ENCODE measurements at regions not wholly inside any gene's neighbourhood (a gene's known extent, or its start where the extent isn't known, plus 50 kb on each side); places are given as distances from the start of the nearest gene placed in this dataset.

DNA sequence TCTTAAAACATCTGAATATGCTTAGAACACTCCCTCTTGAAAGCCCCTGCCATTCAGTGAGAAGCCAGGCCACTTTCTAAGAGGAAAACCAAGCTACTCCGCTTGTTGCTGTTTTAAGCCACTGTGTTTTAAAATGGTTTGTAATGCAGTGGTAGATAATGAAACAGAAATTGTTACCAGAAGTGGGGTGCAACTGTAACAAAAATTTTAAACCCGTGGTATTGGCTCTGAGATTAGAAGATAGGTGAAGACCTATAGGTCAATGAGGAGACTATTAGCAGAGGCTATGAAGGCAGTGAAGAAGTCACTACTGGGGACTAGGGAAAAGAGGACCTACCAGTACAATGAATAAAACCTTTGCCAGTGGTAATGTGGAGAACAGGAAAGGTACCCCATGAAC lies 266.5 kb downstream of the IRF8 start:
- no peak for TF ChIP-seq MYC (IDR thresholded peaks at IDR 0.05; ENCODE audit: low read depth, low read length)
- no peak for TF ChIP-seq GATA2 (IDR thresholded peaks at IDR 0.05; ENCODE audit: insufficient read depth, insufficient read length, low read depth, low read length)
- TF ChIP-seq JUN (IDR thresholded peaks at IDR 0.05; ENCODE audit: borderline replicate concordance, insufficient read depth, insufficient read length, low read depth), result no peak
- no peak for TF ChIP-seq POLR2AphosphoS5 (IDR thresholded peaks at IDR 0.05; ENCODE audit: insufficient read depth, low read depth, low read length)
- Histone ChIP-seq H2AFZ (ENCODE audit: low read depth, low read length) (no peak overlapping the region), H3K4me2 (ENCODE audit: insufficient read depth, low read length) (no peak overlapping the region), H3K4me1 (ENCODE audit: control insufficient read depth, extremely low read depth, insufficient read depth, low read length) (no peaks in the 10 kb centered on the region), H3K79me2 (ENCODE audit: control insufficient read depth, insufficient read depth, low read length) (no peaks in the 10 kb centered on the region), H3K9me1 (replicated peaks; ENCODE audit: control insufficient read depth, extremely low read depth, insufficient read depth, low read length) (no peaks in the 10 kb centered on the region), H3K36me3 (ENCODE audit: control insufficient read depth in 2 of 2, extremely low read depth in 1 of 2, insufficient read depth in 2 of 2, low read length in 2 of 2) (no peaks in the 10 kb centered on the region), H3K4me3 (replicated peaks in 1 of 3; ENCODE audit: insufficient read depth in 1 of 3, low read depth in 1 of 3, low read length in 3 of 3) (no peak overlapping the region), H3K27me3 (ENCODE audit: control insufficient read depth in 2 of 2, insufficient read depth in 2 of 2, low read length in 2 of 2) (no peaks in the 10 kb centered on the region), H3K9ac (replicated peaks; ENCODE audit: extremely low read depth, insufficient read depth, low read length) (no peak overlapping the region), H3K27ac (ENCODE audit: insufficient read depth, low read depth, low read length) (no peak overlapping the region), H4K20me1 (replicated peaks; ENCODE audit: control insufficient read depth, extremely low read depth, insufficient read depth, low read length) (no peaks in the 10 kb centered on the region), H3K9me3 (replicated peaks; ENCODE audit: control insufficient read depth, insufficient read depth, low read length) (no peaks in the 10 kb centered on the region)
- POLR2A ChIA-PET, result no interaction called here
- FAIRE-seq, result no peak
- intact Hi-C loops (cut with micrococcal nuclease), result loop anchor here (5.0 kb wide), 1 partner anchor 748 kb away; no protein-coding TSS in a partner anchor
- dilution Hi-C loops (cut with MboI; ENCODE audit: extremely low pct_ligation_motif_present, low sequenced_read_pairs), result no loop called here
- no TSS peak for BruUV-seq (replicated peaks)
- no peak for DNase-seq (ENCODE audit: low read depth, low spot score)
- CTCF ChIA-PET, result interaction anchor here (1.0 kb wide), 1 partner anchor 11 kb away, joined by 6 read pairs; no protein-coding TSS in a partner anchor

DNA sequence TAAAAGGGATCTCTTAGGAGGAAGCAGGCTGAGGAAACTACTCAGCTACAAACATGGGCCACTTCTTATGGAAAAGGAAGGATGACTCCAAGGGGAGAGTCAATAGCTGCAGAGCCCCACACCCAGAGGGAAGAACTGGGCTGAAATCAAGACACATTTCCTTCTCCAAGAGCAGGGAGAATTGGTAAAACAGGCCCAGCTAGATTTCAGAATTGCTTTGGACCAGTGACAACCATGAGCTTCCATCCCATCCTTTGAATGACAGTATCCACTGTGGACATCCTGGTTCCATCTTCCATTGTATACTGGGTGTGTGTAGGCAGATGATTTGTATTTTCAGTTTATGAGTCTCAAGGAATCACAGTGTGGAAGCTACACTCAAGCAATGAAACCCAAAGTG lies 267.5 kb downstream of the IRF8 start:
- Histone ChIP-seq H3K79me2 (ENCODE audit: control insufficient read depth, insufficient read depth, low read length) (no peaks in the 10 kb centered on the region), H3K9ac (replicated peaks; ENCODE audit: extremely low read depth, insufficient read depth, low read length) (no peak overlapping the region), H3K9me1 (replicated peaks; ENCODE audit: control insufficient read depth, extremely low read depth, insufficient read depth, low read length) (no peaks in the 10 kb centered on the region), H3K27ac (ENCODE audit: insufficient read depth, low read depth, low read length) (no peak overlapping the region), H3K4me1 (ENCODE audit: control insufficient read depth, extremely low read depth, insufficient read depth, low read length) (no peaks in the 10 kb centered on the region), H3K36me3 (ENCODE audit: control insufficient read depth in 2 of 2, extremely low read depth in 1 of 2, insufficient read depth in 2 of 2, low read length in 2 of 2) (no peaks in the 10 kb centered on the region), H4K20me1 (replicated peaks; ENCODE audit: control insufficient read depth, extremely low read depth, insufficient read depth, low read length) (no peaks in the 10 kb centered on the region), H3K9me3 (replicated peaks; ENCODE audit: control insufficient read depth, insufficient read depth, low read length) (no peaks in the 10 kb centered on the region), H2AFZ (ENCODE audit: low read depth, low read length) (no peak overlapping the region), H3K4me2 (ENCODE audit: insufficient read depth, low read length) (no peak overlapping the region), H3K4me3 (replicated peaks in 1 of 3; ENCODE audit: insufficient read depth in 1 of 3, low read depth in 1 of 3, low read length in 3 of 3) (no peak overlapping the region), H3K27me3 (ENCODE audit: control insufficient read depth in 2 of 2, insufficient read depth in 2 of 2, low read length in 2 of 2) (no peaks in the 10 kb centered on the region)
- dilution Hi-C loops (cut with MboI; ENCODE audit: extremely low pct_ligation_motif_present, low sequenced_read_pairs) (no loop called here), intact Hi-C loops (cut with micrococcal nuclease) (loop anchor here (5.0 kb wide), 1 partner anchor 749 kb away; no protein-coding TSS in a partner anchor)
- CTCF ChIA-PET, result interaction anchor here (1.0 kb wide), 1 partner anchor 12 kb away, joined by 6 read pairs; no protein-coding TSS in a partner anchor
- POLR2A ChIA-PET, result no interaction called here
- BruUV-seq (replicated peaks), result no TSS peak
- no peak for FAIRE-seq
- DNase-seq (ENCODE audit: low read depth, low spot score), result no peak
- no peak for TF ChIP-seq POLR2AphosphoS5 (IDR thresholded peaks at IDR 0.05; ENCODE audit: insufficient read depth, low read depth, low read length)
- no peak for TF ChIP-seq POLR2A (IDR thresholded peaks at IDR 0.05; ENCODE audit: low read depth, low read length)
- TF ChIP-seq FOS (IDR thresholded peaks at IDR 0.05; ENCODE audit: borderline replicate concordance, insufficient read depth, low read length), result no peak
- TF ChIP-seq EZH2 (IDR thresholded peaks at IDR 0.05; ENCODE audit: borderline replicate concordance, low read depth, low read length, severe bottlenecking), result no peak
- no peak for TF ChIP-seq MYC (IDR thresholded peaks at IDR 0.05; ENCODE audit: low read depth, low read length)
- no peak for TF ChIP-seq GATA2 (IDR thresholded peaks at IDR 0.05; ENCODE audit: insufficient read depth, insufficient read length, low read depth, low read length)
- TF ChIP-seq JUN (IDR thresholded peaks at IDR 0.05; ENCODE audit: borderline replicate concordance, insufficient read depth, insufficient read length, low read depth), result no peak
- TF ChIP-seq, protein P1, sequence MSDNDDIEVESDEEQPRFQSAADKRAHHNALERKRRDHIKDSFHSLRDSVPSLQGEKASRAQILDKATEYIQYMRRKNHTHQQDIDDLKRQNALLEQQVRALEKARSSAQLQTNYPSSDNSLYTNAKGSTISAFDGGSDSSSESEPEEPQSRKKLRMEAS (IDR thresholded peaks at IDR 0.05; ENCODE audit: insufficient read depth, insufficient read length), result no peak
- TF ChIP-seq, protein P2, sequence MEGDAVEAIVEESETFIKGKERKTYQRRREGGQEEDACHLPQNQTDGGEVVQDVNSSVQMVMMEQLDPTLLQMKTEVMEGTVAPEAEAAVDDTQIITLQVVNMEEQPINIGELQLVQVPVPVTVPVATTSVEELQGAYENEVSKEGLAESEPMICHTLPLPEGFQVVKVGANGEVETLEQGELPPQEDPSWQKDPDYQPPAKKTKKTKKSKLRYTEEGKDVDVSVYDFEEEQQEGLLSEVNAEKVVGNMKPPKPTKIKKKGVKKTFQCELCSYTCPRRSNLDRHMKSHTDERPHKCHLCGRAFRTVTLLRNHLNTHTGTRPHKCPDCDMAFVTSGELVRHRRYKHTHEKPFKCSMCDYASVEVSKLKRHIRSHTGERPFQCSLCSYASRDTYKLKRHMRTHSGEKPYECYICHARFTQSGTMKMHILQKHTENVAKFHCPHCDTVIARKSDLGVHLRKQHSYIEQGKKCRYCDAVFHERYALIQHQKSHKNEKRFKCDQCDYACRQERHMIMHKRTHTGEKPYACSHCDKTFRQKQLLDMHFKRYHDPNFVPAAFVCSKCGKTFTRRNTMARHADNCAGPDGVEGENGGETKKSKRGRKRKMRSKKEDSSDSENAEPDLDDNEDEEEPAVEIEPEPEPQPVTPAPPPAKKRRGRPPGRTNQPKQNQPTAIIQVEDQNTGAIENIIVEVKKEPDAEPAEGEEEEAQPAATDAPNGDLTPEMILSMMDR (IDR thresholded peaks at IDR 0.05; ENCODE audit: extremely low read depth in 1 of 2, insufficient read depth in 1 of 2, low read depth in 1 of 2, low read length in 2 of 2), result no peak

Data from endothelial cell of umbilical vein (primary cell).